ENCODE measurements at regions not wholly inside any gene's neighbourhood (a gene's known extent, or its start where the extent isn't known, plus 50 kb on each side); places are given as distances from the start of the nearest gene placed in this dataset.

GRCh38 chr4:114368751-114369150 is 229.9 kb upstream of the UGT8 start:
- TF ChIP-seq CTCF (IDR thresholded peaks at IDR 0.05 in 4 of 5, conservative IDR thresholded peaks at IDR 0.05 in 1 of 5) (no peak), POLR2A (IDR thresholded peaks at IDR 0.05) (no peak)

Data from gastrocnemius medialis (tissue), 4 donors.